Upper lobe of right lung (tissue), 1 donor: ENCODE measurements at regions not wholly inside any gene's neighbourhood (a gene's known extent, or its start where the extent isn't known, plus 50 kb on each side); places are given as distances from the start of the nearest gene placed in this dataset.

ENCODE experiments used
- ATAC-seq: fragments of 200-7000 bp; cut with Tn5 transposase; one replicate; pipeline ENCODE4 v1.9.1; 2020; ENCODE audit warnings: mild to moderate bottlenecking, moderate library complexity
- DNase-seq: peaks from one replicate; pipeline ENCODE4 v3.0.0-alpha.2; 2020
- H3K27ac ChIP-seq: fragments of 200-600 bp; one replicate; pipeline ENCODE4 v1.8.0; 2022
- H3K27me3 ChIP-seq: fragments of 200-600 bp; one replicate; pipeline ENCODE4 v1.8.0; 2022; ENCODE audit warnings: mild to moderate bottlenecking
- H3K36me3 ChIP-seq: fragments of 200-600 bp; one replicate; pipeline ENCODE4 v1.8.0; 2022
- H3K4me1 ChIP-seq: fragments of 200-600 bp; one replicate; pipeline ENCODE4 v1.8.0; 2022
- H3K4me3 ChIP-seq: fragments of 200-600 bp; one replicate; pipeline ENCODE4 v1.8.0; 2022; ENCODE audit warnings: mild to moderate bottlenecking
- H3K9me3 ChIP-seq: fragments of 200-600 bp; one replicate; pipeline ENCODE4 v1.8.0; 2022
- CTCF ChIP-seq: fragments of 200-600 bp; IDR thresholded peaks from one replicate; pipeline ENCODE4 v1.8.0; 2022; ENCODE audit warnings: antibody characterized with exemption
- intact Hi-C: fragments of 100-400 bp; cut with DNase I; formaldehyde crosslinking; loops from one replicate; pipeline ENCODE4 v1.11.0; 2022
- donor health status: DM: no; HTN: yes; CAD: no; lungs with severe emphysema.

- Histone ChIP-seq H3K27me3 (no peaks in the 10 kb centered on the region), H3K4me3 (no peak overlapping the region), H3K4me1 (no peaks in the 10 kb centered on the region), H3K27ac (no peak overlapping the region), H3K36me3 (no peaks in the 10 kb centered on the region), H3K9me3 (no peaks in the 10 kb centered on the region)
- TF ChIP-seq CTCF, result no peak
- no peak for ATAC-seq
- DNase-seq, result no peak
- intact Hi-C loops, result no loop called here
These were observed 570.5 kb downstream of the SLITRK6 start for GRCh38 chr13:85228692-85229091.

- H3K27ac ChIP-seq, result no peak overlapping the region
- intact Hi-C loops, result no loop called here
- no peaks in the 10 kb centered on the region for H3K4me1 ChIP-seq
- H3K27me3 ChIP-seq, result no peaks in the 10 kb centered on the region
- no peak for TF ChIP-seq CTCF
- ATAC-seq, result no peak
- no peaks in the 10 kb centered on the region for H3K9me3 ChIP-seq
- no peak for DNase-seq
- no peaks in the 10 kb centered on the region for H3K36me3 ChIP-seq
- H3K4me3 ChIP-seq, result no peak overlapping the region
These were observed 575.1 kb downstream of the SLITRK6 start for GRCh38 chr13:85223883-85224656.

- Histone ChIP-seq H3K4me3 (no peak overlapping the region), H3K27ac (no peak overlapping the region), H3K9me3 (no peaks in the 10 kb centered on the region), H3K4me1 (no peaks in the 10 kb centered on the region), H3K36me3 (no peaks in the 10 kb centered on the region), H3K27me3 (no peaks in the 10 kb centered on the region)
- TF ChIP-seq CTCF, result no peak
- DNase-seq (no peak), ATAC-seq (no peak)
- intact Hi-C loops, result no loop called here
These were observed 582.6 kb downstream of the SLITRK6 start for GRCh38 chr13:85216576-85216975.

- Histone ChIP-seq H3K9me3 (no peaks in the 10 kb centered on the region), H3K4me1 (no peaks in the 10 kb centered on the region), H3K27me3 (no peaks in the 10 kb centered on the region), H3K27ac (no peak overlapping the region), H3K36me3 (no peaks in the 10 kb centered on the region), H3K4me3 (no peak overlapping the region)
- no peak for TF ChIP-seq CTCF
- intact Hi-C loops, result no loop called here
- ATAC-seq (no peak), DNase-seq (no peak)
These were observed 586.5 kb downstream of the SLITRK6 start for GRCh38 chr13:85212692-85213091.

- H3K4me3 ChIP-seq, result no peak overlapping the region
- TF ChIP-seq CTCF, result no peak
- H3K36me3 ChIP-seq, result no peaks in the 10 kb centered on the region
- ATAC-seq (peak; percentile 39), DNase-seq (no peak)
- intact Hi-C loops, result no loop called here
- no peaks in the 10 kb centered on the region for H3K4me1 ChIP-seq
- H3K9me3 ChIP-seq, result no peaks in the 10 kb centered on the region
- no peaks in the 10 kb centered on the region for H3K27me3 ChIP-seq
- H3K27ac ChIP-seq, result no peak overlapping the region
These were observed 594.4 kb downstream of the SLITRK6 start for GRCh38 chr13:85204668-85205344.
